GM13976 (cell line): ENCODE measurements at regions not wholly inside any gene's neighbourhood (a gene's known extent, or its start where the extent isn't known, plus 50 kb on each side); places are given as distances from the start of the nearest gene placed in this dataset.

Source experiments
- DNase-seq: peaks from one replicate; pipeline ENCODE4 v3.0.0; 2012; ENCODE audit warnings: low spot score
- in situ Hi-C: fragments of 300-500 bp; cut with MboI; formaldehyde crosslinking; loops from one replicate; pipeline ENCODE4 v1.12.0; 2022; ENCODE audit warnings: low sequenced_read_pairs, mixed read lengths, inconsistent platforms; ENCODE audit not compliant: unreplicated experiment
- TF ChIP-seq, protein P1 (sequence below): IDR thresholded peaks from 2 replicates; pipeline ENCODE4 v1.5.1; 2012; ENCODE audit warnings: borderline replicate concordance, mild to moderate bottlenecking; ENCODE audit not compliant: insufficient read depth; ENCODE audit errors: extremely low read depth, missing control alignments, control extremely low read depth

- TF ChIP-seq, protein P1, sequence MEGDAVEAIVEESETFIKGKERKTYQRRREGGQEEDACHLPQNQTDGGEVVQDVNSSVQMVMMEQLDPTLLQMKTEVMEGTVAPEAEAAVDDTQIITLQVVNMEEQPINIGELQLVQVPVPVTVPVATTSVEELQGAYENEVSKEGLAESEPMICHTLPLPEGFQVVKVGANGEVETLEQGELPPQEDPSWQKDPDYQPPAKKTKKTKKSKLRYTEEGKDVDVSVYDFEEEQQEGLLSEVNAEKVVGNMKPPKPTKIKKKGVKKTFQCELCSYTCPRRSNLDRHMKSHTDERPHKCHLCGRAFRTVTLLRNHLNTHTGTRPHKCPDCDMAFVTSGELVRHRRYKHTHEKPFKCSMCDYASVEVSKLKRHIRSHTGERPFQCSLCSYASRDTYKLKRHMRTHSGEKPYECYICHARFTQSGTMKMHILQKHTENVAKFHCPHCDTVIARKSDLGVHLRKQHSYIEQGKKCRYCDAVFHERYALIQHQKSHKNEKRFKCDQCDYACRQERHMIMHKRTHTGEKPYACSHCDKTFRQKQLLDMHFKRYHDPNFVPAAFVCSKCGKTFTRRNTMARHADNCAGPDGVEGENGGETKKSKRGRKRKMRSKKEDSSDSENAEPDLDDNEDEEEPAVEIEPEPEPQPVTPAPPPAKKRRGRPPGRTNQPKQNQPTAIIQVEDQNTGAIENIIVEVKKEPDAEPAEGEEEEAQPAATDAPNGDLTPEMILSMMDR, result no peak
- DNase-seq, result no peak
- in situ Hi-C loops, result no loop called here
These were observed 109.0 kb upstream of the KCNJ3 start for GRCh38 chr2:154589514-154589913.

- no peak for DNase-seq
- in situ Hi-C loops, result no loop called here
- TF ChIP-seq, protein P1, result no peak
These were observed 107.1 kb upstream of the KCNJ3 start for GRCh38 chr2:154591294-154591820.

- DNase-seq, result no peak
- TF ChIP-seq, protein P1, result no peak
- in situ Hi-C loops, result no loop called here
These were observed 99.3 kb upstream of the KCNJ3 start for GRCh38 chr2:154599189-154599588.

DNA sequence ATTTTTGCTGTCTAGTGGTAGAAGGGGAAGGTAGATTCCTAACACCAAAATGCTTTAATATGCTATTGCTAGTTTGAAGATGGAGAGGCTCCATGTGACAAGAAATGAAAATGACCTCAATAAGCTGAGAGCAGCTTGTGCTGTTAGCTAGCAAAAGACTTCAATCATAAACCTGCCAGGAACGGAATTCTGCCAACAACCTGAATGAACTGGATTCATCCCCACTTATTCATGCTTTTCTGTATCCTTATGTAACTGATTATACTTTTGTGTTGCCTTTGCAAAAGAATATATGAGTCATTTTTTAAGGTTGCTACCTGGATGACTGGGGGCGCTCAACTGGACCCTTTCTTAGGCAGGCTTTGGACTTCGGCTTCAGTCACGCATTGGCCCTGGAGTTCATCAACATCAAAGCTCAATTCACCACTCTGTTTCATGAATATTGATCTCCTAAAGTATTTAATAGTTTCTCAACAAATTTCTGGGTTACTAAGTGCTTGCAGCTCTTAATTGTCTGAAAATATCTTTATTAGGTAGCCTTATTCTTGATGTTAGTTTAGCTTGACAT is 97.5 kb upstream of the KCNJ3 start:
- in situ Hi-C loops, result no loop called here
- TF ChIP-seq, protein P1, result no peak
- DNase-seq, result no peak

DNA sequence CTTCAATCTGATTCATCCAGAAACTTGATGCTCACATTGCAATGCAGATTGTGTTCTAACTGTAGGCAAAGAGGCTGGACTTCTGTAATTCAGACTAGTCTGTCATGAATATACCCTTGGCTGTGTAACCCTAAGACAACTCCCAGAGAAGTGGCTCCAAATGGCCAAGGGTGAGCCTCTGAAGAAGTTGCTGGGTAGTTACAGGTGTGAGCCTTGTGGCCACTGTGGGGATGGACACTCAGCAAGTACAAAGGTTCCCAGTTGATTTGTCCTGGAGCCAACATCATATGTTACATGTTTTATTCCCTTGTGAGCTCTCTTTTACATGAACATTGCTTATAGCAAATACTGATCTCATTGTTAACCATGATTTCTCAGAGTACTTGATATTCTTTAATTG is 94.8 kb upstream of the KCNJ3 start:
- DNase-seq, result no peak
- in situ Hi-C loops, result no loop called here
- TF ChIP-seq, protein P1, result no peak

DNA sequence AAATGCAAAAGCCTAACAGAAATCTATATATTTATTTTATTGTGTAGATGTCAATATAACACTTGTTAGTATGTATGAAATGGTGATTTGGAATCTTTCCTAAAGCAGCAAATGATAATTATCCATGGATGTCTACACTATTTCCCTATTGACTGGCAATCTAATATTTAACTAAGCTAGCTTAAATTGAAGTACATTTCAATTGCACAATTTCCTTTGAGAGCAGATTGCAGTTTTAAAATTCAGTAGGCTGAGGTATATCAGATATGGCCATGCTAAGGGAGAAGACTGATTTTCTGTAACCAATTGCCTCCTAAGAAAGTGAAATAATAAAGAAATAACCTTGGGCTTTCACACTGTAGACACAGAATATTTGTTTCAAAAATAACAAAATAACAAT is 90.1 kb upstream of the KCNJ3 start:
- TF ChIP-seq, protein P1, result no peak
- DNase-seq, result no peak
- in situ Hi-C loops, result no loop called here
